Heart right ventricle (tissue), 16 donors: ENCODE measurements at regions not wholly inside any gene's neighbourhood (a gene's known extent, or its start where the extent isn't known, plus 50 kb on each side); places are given as distances from the start of the nearest gene placed in this dataset.

Experiments used
- ATAC-seq, 8 donors: fragments of 200-7000 bp; cut with Tn5 transposase; one replicate each; pipeline ENCODE4 v1.9.1; 2020; ENCODE audit warnings: mild to moderate bottlenecking in 8 of 8, moderate library complexity in 8 of 8, moderate number of reproducible peaks in 1 of 8
- DNase-seq, 2 donors: peaks; one replicate each; pipeline ENCODE4 v3.0.0-alpha.2; 2020
- H3K27ac ChIP-seq, 10 donors: fragments of 200-600 bp; sonication (generic) in 2 of 10; one replicate each; pipeline versions ENCODE4 v1.5.0 to v1.8.0; 2020 to 2022; ENCODE audit warnings: mild to moderate bottlenecking in 3 of 10
- H3K27me3 ChIP-seq, 7 donors: fragments of 200-600 bp; one replicate each; pipeline ENCODE4 v1.8.0; 2021 to 2022; ENCODE audit warnings: mild to moderate bottlenecking in 2 of 7
- H3K36me3 ChIP-seq, 9 donors: fragments of 200-600 bp; sonication (generic) in 1 of 9; one replicate each; pipeline versions ENCODE4 v1.5.0 to v1.8.0; 2020 to 2022; ENCODE audit warnings: mild to moderate bottlenecking in 2 of 9
- H3K4me1 ChIP-seq, 9 donors: fragments of 200-600 bp; sonication (generic) in 1 of 9; one replicate each; pipeline versions ENCODE4 v1.5.0 to v1.8.0; 2020 to 2022; ENCODE audit warnings: mild to moderate bottlenecking in 4 of 9
- H3K4me3 ChIP-seq, 10 donors: fragments of 200-600 bp; sonication (generic) in 2 of 10; one replicate each; pipeline versions ENCODE4 v1.5.0 to v1.8.0; 2020 to 2022; ENCODE audit warnings: mild to moderate bottlenecking in 7 of 10, moderate library complexity in 2 of 10
- H3K9me3 ChIP-seq, 11 donors: fragments of 200-600 bp in 10 of 11; sonication (generic) in 2 of 11; one replicate each; pipeline versions ENCODE4 v1.5.0 to v1.8.0; 2013 to 2022; ENCODE audit warnings: mild to moderate bottlenecking in 2 of 11, control low read depth in 1 of 11, moderate library complexity in 1 of 11
- WGBS, 2 donors: extraction: QIAGEN DNeasy Blood & Tissue Kit; methylation state at CpG; one replicate each; pipeline ENCODE4 v1.1.7; 2013; ENCODE audit warnings: inconsistent platforms in 1 of 2; 5-methylcytosine and 5-hydroxymethylcytosine counted together
- intact Hi-C, 10 donors: fragments of 100-400 bp; cut with DNase I; formaldehyde crosslinking; loops; one replicate each; pipeline versions ENCODE4 v1.11.1 to v1.14.2; 2022
- TF ChIP-seq, protein P1 (sequence below), 9 donors: fragments of 200-600 bp; sonication (generic) in 2 of 9; IDR thresholded peaks; one replicate each; pipeline versions ENCODE4 v1.5.0 to v1.8.0; 2021 to 2022; ENCODE audit warnings: antibody characterized with exemption in 9 of 9, mild to moderate bottlenecking in 5 of 9, moderate library complexity in 1 of 9
- donor health status: Arrhythmogenic right ventricular cardiomyopathy.
- donor health status: ischemic (EF 13 %, LVEDD 7.1; RV severe dilation, severe dysfunction).
- donor health status: healthy with polysubstance abuse.
- donor health status: DM: no; HTN: yes; CAD: no.
- donor health status: DM: no; HTN: no; CAD: no.
- donor health status: ischemic (EF 25% LVEDD 6.9; RV normal size, moderate dysfunction).
- donor health status: ischemic (EF 25% LVEDD 5.7; RV mildly dilated, moderate dysfunction).
- donor health status: healthy.
- donor health status: DM: yes; HTN: yes; CAD: no.
- donor health status: Ischemic cardiomyopathy.
- donor health status: ischemic (EF 35%, LVEDD 5.7; RV mildly dilated, moderate dysfunction).
- donor health status: nonischemic (EF 11% LVEDD 7.7; RV severe dilation, severe dysfunction).
- donor health status: DM: yes; HTN: yes; CAD: no.
- donor health status: PGD.
- donor health status: ischemic (EF 29% LVEDD 5.4; RV normal size, mild dysfunction).
- donor health status: nonischemic (EF 23%, LVEDD 6.1; RV moderate dilation, normal function).

DNA sequence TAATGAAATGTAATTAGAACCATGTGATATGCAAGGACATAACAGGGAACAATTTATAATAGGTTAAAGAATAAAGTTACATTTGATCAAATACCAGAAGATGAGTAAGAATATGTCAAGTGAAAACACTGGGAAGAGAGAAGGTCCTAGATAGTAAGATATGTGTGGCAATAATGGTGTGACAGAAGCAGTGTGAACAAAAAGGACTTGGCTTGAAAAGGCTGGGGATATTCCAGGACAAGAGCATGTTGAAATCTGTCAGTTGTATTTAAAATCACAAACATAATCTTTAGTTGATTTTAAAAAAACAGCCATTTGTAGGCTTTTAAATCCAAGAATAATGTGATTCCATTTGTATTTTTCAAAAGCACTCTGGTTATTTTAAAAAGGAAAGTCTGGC is 1399.9 kb upstream of the SLC39A10 start:
- ATAC-seq: no peak
- H3K27me3 ChIP-seq: no peaks in the 10 kb centered on the region
- no peaks in the 10 kb centered on the region for H3K36me3 ChIP-seq
- H3K9me3 ChIP-seq: peaks cover 0 to 9% (median 0%) of the 10 kb centered on the region in 11 donors
- no peaks in the 10 kb centered on the region for H3K4me1 ChIP-seq
- H3K27ac ChIP-seq: no peak overlapping the region
- DNase-seq: no peak
- H3K4me3 ChIP-seq: no peak overlapping the region
- TF ChIP-seq, protein P1, sequence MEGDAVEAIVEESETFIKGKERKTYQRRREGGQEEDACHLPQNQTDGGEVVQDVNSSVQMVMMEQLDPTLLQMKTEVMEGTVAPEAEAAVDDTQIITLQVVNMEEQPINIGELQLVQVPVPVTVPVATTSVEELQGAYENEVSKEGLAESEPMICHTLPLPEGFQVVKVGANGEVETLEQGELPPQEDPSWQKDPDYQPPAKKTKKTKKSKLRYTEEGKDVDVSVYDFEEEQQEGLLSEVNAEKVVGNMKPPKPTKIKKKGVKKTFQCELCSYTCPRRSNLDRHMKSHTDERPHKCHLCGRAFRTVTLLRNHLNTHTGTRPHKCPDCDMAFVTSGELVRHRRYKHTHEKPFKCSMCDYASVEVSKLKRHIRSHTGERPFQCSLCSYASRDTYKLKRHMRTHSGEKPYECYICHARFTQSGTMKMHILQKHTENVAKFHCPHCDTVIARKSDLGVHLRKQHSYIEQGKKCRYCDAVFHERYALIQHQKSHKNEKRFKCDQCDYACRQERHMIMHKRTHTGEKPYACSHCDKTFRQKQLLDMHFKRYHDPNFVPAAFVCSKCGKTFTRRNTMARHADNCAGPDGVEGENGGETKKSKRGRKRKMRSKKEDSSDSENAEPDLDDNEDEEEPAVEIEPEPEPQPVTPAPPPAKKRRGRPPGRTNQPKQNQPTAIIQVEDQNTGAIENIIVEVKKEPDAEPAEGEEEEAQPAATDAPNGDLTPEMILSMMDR (IDR thresholded peaks at IDR 0.05): no peak
- intact Hi-C loops: no loop called here

DNA sequence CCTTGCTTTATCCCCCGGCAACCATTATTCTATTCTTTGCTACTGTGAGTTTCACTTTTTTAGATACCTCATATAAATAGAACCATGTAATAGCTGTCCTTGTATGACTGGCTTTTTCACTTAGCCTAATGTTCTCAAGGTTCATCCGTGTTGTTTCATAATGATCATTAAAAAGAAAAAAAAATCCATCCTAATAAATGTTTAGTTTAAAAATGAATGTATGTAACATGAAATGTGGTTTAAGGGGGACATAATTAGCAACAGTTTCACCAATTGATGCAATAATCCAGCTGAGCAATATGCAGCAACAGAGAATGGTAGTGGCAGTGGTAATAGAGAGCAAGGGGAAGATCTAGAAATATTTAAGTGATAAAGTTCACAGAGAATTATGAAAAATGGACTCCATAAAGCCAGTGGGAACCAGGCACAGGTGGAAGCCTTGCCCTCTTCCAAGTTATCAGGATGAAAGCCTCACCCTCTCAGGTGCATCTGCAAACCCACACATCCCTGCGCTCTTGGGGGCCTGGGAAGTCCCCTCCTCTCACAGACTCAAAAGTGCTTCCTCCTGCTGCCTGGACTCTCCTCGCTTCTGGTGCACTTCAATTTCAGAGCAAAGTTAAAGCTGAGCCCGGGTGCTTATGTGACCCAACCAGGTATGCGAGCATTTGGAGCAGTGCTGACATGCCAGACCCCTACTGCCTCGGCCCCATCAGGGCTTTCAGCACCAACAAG is 1403.3 kb upstream of the SLC39A10 start:
- intact Hi-C loops: no loop called here
- Histone ChIP-seq H3K27ac (no peak overlapping the region), H3K4me1 (no peaks in the 10 kb centered on the region), H3K27me3 (no peaks in the 10 kb centered on the region), H3K9me3 (peaks cover 0 to 9% (median 0%) of the 10 kb centered on the region in 11 donors), H3K36me3 (no peaks in the 10 kb centered on the region), H3K4me3 (no peak overlapping the region)
- ATAC-seq: no peak
- WGBS, 2 donors: 80 to 83% methylated on average over 7 of the region's 7 CpGs
- DNase-seq: no peak
- TF ChIP-seq, protein P1 (IDR thresholded peaks at IDR 0.05): no peak

DNA sequence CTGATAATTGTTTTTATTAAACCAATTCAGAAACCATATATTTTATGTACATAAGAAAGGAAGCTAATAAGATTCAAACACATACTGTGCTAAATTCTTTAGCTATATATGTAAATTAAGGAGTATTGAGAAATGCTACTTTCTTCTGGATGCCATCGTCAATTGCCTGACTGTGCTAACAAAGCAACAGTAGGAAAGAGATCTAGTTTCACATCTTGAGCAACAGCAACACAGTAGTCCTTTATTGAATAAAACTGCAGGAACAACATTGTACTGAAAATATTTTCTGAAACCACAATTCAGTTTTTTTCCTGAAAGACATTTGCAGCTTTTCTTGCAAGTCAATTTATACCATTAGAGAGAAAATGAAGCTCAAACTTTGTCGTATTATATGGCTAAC is 1404.9 kb upstream of the SLC39A10 start:
- Histone ChIP-seq H3K4me1 (no peaks in the 10 kb centered on the region), H3K36me3 (no peaks in the 10 kb centered on the region), H3K27ac (no peak overlapping the region), H3K9me3 (peaks cover 0 to 9% (median 0%) of the 10 kb centered on the region in 11 donors), H3K27me3 (no peaks in the 10 kb centered on the region), H3K4me3 (no peak overlapping the region)
- 84 to 88% methylated on average over 2 of the region's 2 CpGs for WGBS, 2 donors
- intact Hi-C loops: no loop called here
- ATAC-seq (no peak), DNase-seq (no peak)
- TF ChIP-seq, protein P1 (IDR thresholded peaks at IDR 0.05): no peak

DNA sequence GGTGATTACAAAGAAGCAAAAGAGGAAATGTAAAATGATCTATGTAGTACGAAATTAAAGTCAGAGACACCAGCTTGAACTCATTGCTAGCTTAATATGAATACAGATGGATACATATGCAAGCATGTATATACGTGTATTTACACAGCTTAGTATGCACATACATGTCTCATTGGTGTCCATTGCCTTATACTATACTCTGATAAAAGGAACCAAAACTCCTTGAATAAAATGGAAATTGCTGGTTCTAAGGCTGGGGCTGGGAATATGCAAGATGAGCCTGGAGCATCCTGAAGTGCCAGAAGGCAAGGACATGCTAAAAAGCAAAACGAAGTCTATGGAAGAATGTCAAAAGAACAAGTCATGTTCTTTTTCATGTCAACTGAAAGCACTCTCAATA is 1424.4 kb upstream of the SLC39A10 start:
- Histone ChIP-seq H3K27ac (no peak overlapping the region), H3K36me3 (no peaks in the 10 kb centered on the region), H3K4me1 (no peaks in the 10 kb centered on the region), H3K4me3 (no peak overlapping the region), H3K9me3 (no peaks in the 10 kb centered on the region), H3K27me3 (no peaks in the 10 kb centered on the region)
- WGBS, 2 donors: 33 to 54% methylated on average over 3 of the region's 3 CpGs
- TF ChIP-seq, protein P1 (IDR thresholded peaks at IDR 0.05): no peak
- intact Hi-C loops: no loop called here
- DNase-seq (no peak), ATAC-seq (no peak)
